Endothelial cell of umbilical vein (primary cell): ENCODE measurements at regions not wholly inside any gene's neighbourhood (a gene's known extent, or its start where the extent isn't known, plus 50 kb on each side); places are given as distances from the start of the nearest gene placed in this dataset.

Experiments
- BruUV-seq: library from RNA; stranded (reverse); fragments of 400-500 nt; replicated peaks from 2 replicates; lab custom pipeline; 2021; lab: Mats Ljungman, UMichigan
- CTCF ChIA-PET: fragments of 300-600, 350-600 bp; sonication (Branson Sonifier 250); formaldehyde crosslinking; loops from one replicate; lab custom pipeline; 2021; ENCODE audit warnings: antibody characterized with exemption, inconsistent platforms; lab: Charles Lee
- POLR2A ChIA-PET: fragments of 300-600, 350-600 bp; sonication (Branson Sonifier 250); formaldehyde crosslinking; loops from one replicate; lab custom pipeline; 2021; ENCODE audit warnings: antibody characterized with exemption, inconsistent platforms; lab: Charles Lee
- DNase-seq: peaks from one replicate; pipeline ENCODE4 v3.0.0-alpha.2; 2011; ENCODE audit warnings: low read depth, low spot score
- FAIRE-seq: peaks from 2 replicates; lab custom pipeline; 2011; peaks lifted over from hg19 to GRCh38; lab: Jason Lieb, UNC
- H2AFZ ChIP-seq: 2 replicates; pipeline ENCODE4 v1.6.0; 2012; ENCODE audit warnings: low read depth, low read length, control low read depth, inconsistent platforms
- H3K27ac ChIP-seq: 2 replicates; pipeline ENCODE4 v1.5.1; 2011; ENCODE audit warnings: low read depth, mild to moderate bottlenecking, control low read depth, low read length, moderate library complexity; ENCODE audit not compliant: insufficient read depth
- H3K27me3 ChIP-seq, 2 experiments: 2 replicates each; pipeline versions ENCODE4 v1.6.0 to v1.6.1; 2011; ENCODE audit warnings: low read length in 2 of 2, mixed read lengths in 1 of 2; ENCODE audit not compliant: control insufficient read depth in 2 of 2, insufficient read depth in 2 of 2
- H3K36me3 ChIP-seq, 2 experiments: 2 replicates in 1 of 2; 3 replicates in 1 of 2; pipeline ENCODE4 v1.5.1; 2011; ENCODE audit warnings: low read length in 2 of 2, mild to moderate bottlenecking in 1 of 2, moderate library complexity in 1 of 2; ENCODE audit not compliant: control insufficient read depth in 2 of 2, insufficient read depth in 2 of 2; ENCODE audit errors: extremely low read depth in 1 of 2
- H3K4me1 ChIP-seq: 3 replicates; pipeline ENCODE4 v1.5.1; 2011; ENCODE audit warnings: mild to moderate bottlenecking, low read length; ENCODE audit not compliant: control insufficient read depth, insufficient read depth; ENCODE audit errors: extremely low read depth
- H3K4me2 ChIP-seq: 2 replicates; pipeline ENCODE4 v1.6.1; 2011; ENCODE audit warnings: low read length, control low read depth, mixed read lengths; ENCODE audit not compliant: insufficient read depth
- H3K4me3 ChIP-seq, 3 experiments: fragments of 200-600 bp in 1 of 3; sonication (generic), shearing (Covaris generic) in 1 of 3; replicated peaks in 1 of 3; 2 replicates each; pipeline ENCODE4 v1.5.1; 2011 to 2016; ENCODE audit warnings: control low read depth in 3 of 3, low read length in 3 of 3, mild to moderate bottlenecking in 2 of 3, inconsistent platforms in 1 of 3, low read depth in 1 of 3, moderate library complexity in 1 of 3; ENCODE audit not compliant: insufficient read depth in 1 of 3
- H3K79me2 ChIP-seq: 2 replicates; pipeline ENCODE4 v1.6.0; 2012; ENCODE audit warnings: low read length, inconsistent platforms; ENCODE audit not compliant: control insufficient read depth, insufficient read depth
- H3K9ac ChIP-seq: replicated peaks from 2 replicates; pipeline ENCODE3; 2011; ENCODE audit warnings: low read length, control low read depth; ENCODE audit not compliant: insufficient read depth; ENCODE audit errors: extremely low read depth
- H3K9me1 ChIP-seq: replicated peaks from 3 replicates; pipeline ENCODE4 v1.6.0; 2011; ENCODE audit warnings: mild to moderate bottlenecking, low read length; ENCODE audit not compliant: control insufficient read depth, insufficient read depth; ENCODE audit errors: extremely low read depth
- H3K9me3 ChIP-seq: replicated peaks from 2 replicates; pipeline ENCODE4 v1.5.1; 2012; ENCODE audit warnings: low read length, inconsistent platforms; ENCODE audit not compliant: control insufficient read depth, insufficient read depth
- H4K20me1 ChIP-seq: replicated peaks from 2 replicates; pipeline ENCODE3; 2011; ENCODE audit warnings: mild to moderate bottlenecking, low read length; ENCODE audit not compliant: control insufficient read depth, insufficient read depth; ENCODE audit errors: extremely low read depth
- CTCF ChIP-seq, 2 donors: IDR thresholded peaks; 1 replicate in 1 of 2; 2 replicates in 1 of 2; pipeline ENCODE4 v1.5.1; 2011; ENCODE audit warnings: low read length in 2 of 2, mild to moderate bottlenecking in 2 of 2, moderate library complexity in 2 of 2, control low read depth in 1 of 2, inconsistent platforms in 1 of 2, low read depth in 1 of 2; ENCODE audit not compliant: insufficient read depth in 1 of 2; ENCODE audit errors: extremely low read depth in 1 of 2
- EZH2 ChIP-seq: IDR thresholded peaks from 2 replicates; pipeline ENCODE4 v1.6.1; 2012; ENCODE audit warnings: borderline replicate concordance, low read depth, mild to moderate bottlenecking, moderate library complexity, low read length, inconsistent platforms; ENCODE audit not compliant: severe bottlenecking
- FOS ChIP-seq: IDR thresholded peaks from 2 replicates; pipeline ENCODE4 v1.6.1; 2011; ENCODE audit warnings: mild to moderate bottlenecking, low read length, moderate library complexity, borderline replicate concordance; ENCODE audit not compliant: insufficient read depth
- GATA2 ChIP-seq: IDR thresholded peaks from 2 replicates; pipeline ENCODE4 v1.7.0; 2011; ENCODE audit warnings: low read depth, mild to moderate bottlenecking, moderate library complexity, mixed read lengths, low read length; ENCODE audit not compliant: insufficient read length, insufficient read depth
- JUN ChIP-seq: IDR thresholded peaks from 2 replicates; pipeline ENCODE4 v1.6.1; 2011; ENCODE audit warnings: borderline replicate concordance, low read depth; ENCODE audit not compliant: insufficient read length, insufficient read depth
- MAX ChIP-seq: IDR thresholded peaks from 2 replicates; pipeline ENCODE4 v1.6.1; 2011; ENCODE audit not compliant: insufficient read depth, insufficient read length
- MYC ChIP-seq: IDR thresholded peaks from one replicate; pipeline ENCODE4 v1.6.1; 2011; ENCODE audit warnings: mild to moderate bottlenecking, low read depth, low read length
- POLR2A ChIP-seq: IDR thresholded peaks from 2 replicates; pipeline ENCODE4 v1.6.1; 2012; ENCODE audit warnings: low read depth, mild to moderate bottlenecking, control low read depth, low read length
- POLR2AphosphoS5 ChIP-seq: IDR thresholded peaks from 2 replicates; pipeline ENCODE4 v1.6.1; 2012; ENCODE audit warnings: low read depth, mild to moderate bottlenecking, control low read depth, low read length, moderate library complexity; ENCODE audit not compliant: insufficient read depth
- dilution Hi-C: fragments of 300-500 bp; cut with MboI; formaldehyde crosslinking; loops from one replicate; pipeline ENCODE4 v1.15.0; 2019; ENCODE audit warnings: low sequenced_read_pairs; ENCODE audit not compliant: extremely low pct_ligation_motif_present
- intact Hi-C: fragments of 100-400 bp; cut with micrococcal nuclease; formaldehyde crosslinking; loops from one replicate; pipeline ENCODE4 v1.10.0; 2022

- no peak overlapping the region for H3K4me2 ChIP-seq
- DNase-seq = no peak
- H3K9ac ChIP-seq = no peak overlapping the region
- ChIA-PET CTCF (no interaction called here), POLR2A (no interaction called here)
- no TSS peak for BruUV-seq
- H3K9me3 ChIP-seq = no peaks in the 10 kb centered on the region
- no peaks in the 10 kb centered on the region for H4K20me1 ChIP-seq
- TF ChIP-seq CTCF (IDR thresholded peaks at IDR 0.05; ENCODE audit: extremely low read depth in 1 of 2, insufficient read depth in 1 of 2, low read depth in 1 of 2, low read length in 2 of 2) (no peak), JUN (no peak), GATA2 (no peak), MAX (no peak), FOS (no peak), POLR2A (no peak), POLR2AphosphoS5 (no peak), EZH2 (no peak), MYC (no peak)
- H3K4me3 ChIP-seq = no peak overlapping the region
- no peak overlapping the region for H3K27ac ChIP-seq
- no peak for FAIRE-seq
- H3K27me3 ChIP-seq = no peaks in the 10 kb centered on the region
- no peaks in the 10 kb centered on the region for H3K4me1 ChIP-seq
- H2AFZ ChIP-seq = no peak overlapping the region
- H3K36me3 ChIP-seq = no peaks in the 10 kb centered on the region
- no peaks in the 10 kb centered on the region for H3K9me1 ChIP-seq
- intact Hi-C loops (no loop called here), dilution Hi-C loops (no loop called here)
- H3K79me2 ChIP-seq = no peaks in the 10 kb centered on the region
These were observed 349.9 kb downstream of the COL11A1 start for GRCh38 chr1:102758418-102758817.
